Stimulated activated CD8-positive, alpha-beta memory T cell treated with anti-CD3 and anti-CD28 coated beads, Interleukin-12 subunit alpha, Interleukin-12 subunit beta, amount 100 ng/mL, for 24 hours (primary cell): ENCODE measurements at regions not wholly inside any gene's neighbourhood (a gene's known extent, or its start where the extent isn't known, plus 50 kb on each side); places are given as distances from the start of the nearest gene placed in this dataset.

Source experiments
- DNase-seq: peaks from one replicate; pipeline ENCODE4 v3.0.0-alpha.2; 2020; ENCODE audit errors: extremely low read depth

- DNase-seq: no peak
Observed at GRCh38 chrX:39823854-39824253, 273.9 kb downstream of the BCOR start.

GRCh38 chrX:39826813-39827543, 270.8 kb downstream of the BCOR start:
- DNase-seq: no peak

GRCh38 chrX:39827951-39828350, 269.8 kb downstream of the BCOR start:
- no peak for DNase-seq

GRCh38 chrX:39828971-39829370, 268.8 kb downstream of the BCOR start:
- DNase-seq: no peak

- DNase-seq: no peak
Observed at GRCh38 chrX:39829965-39830364, 267.8 kb downstream of the BCOR start.

GRCh38 chrX:39830414-39830813, 267.3 kb downstream of the BCOR start:
- DNase-seq: no peak

- DNase-seq: no peak
Observed at GRCh38 chrX:39832211-39832610, 265.5 kb downstream of the BCOR start.

GRCh38 chrX:39834600-39834999, 263.2 kb downstream of the BCOR start:
- no peak for DNase-seq

GRCh38 chrX:39835241-39835640, 262.5 kb downstream of the BCOR start:
- DNase-seq: no peak

- DNase-seq: no peak
Observed at GRCh38 chrX:39835776-39836175, 262.0 kb downstream of the BCOR start.

GRCh38 chrX:39836802-39837420, 260.8 kb downstream of the BCOR start:
- no peak for DNase-seq

GRCh38 chrX:39837688-39838087, 260.1 kb downstream of the BCOR start:
- no peak for DNase-seq

GRCh38 chrX:39839371-39839770, 258.4 kb downstream of the BCOR start:
- DNase-seq: no peak

GRCh38 chrX:39840133-39840532, 257.6 kb downstream of the BCOR start:
- DNase-seq: no peak

GRCh38 chrX:39840581-39841093, 257.1 kb downstream of the BCOR start:
- DNase-seq: no peak

GRCh38 chrX:39841604-39842003, 256.2 kb downstream of the BCOR start:
- DNase-seq: no peak

- no peak for DNase-seq
Observed at GRCh38 chrX:39842281-39842973, 255.3 kb downstream of the BCOR start.

GRCh38 chrX:39843318-39843717, 254.4 kb downstream of the BCOR start:
- no peak for DNase-seq

GRCh38 chrX:39845233-39845632, 252.5 kb downstream of the BCOR start:
- no peak for DNase-seq

- DNase-seq: no peak
Observed at GRCh38 chrX:39846460-39846859, 251.3 kb downstream of the BCOR start.

GRCh38 chrX:39848243-39848642, 249.5 kb downstream of the BCOR start:
- no peak for DNase-seq

GRCh38 chrX:39848900-39849299, 248.9 kb downstream of the BCOR start:
- DNase-seq: no peak

- DNase-seq: no peak
Observed at GRCh38 chrX:39850209-39850608, 247.5 kb downstream of the BCOR start.
